Sigmoid colon (tissue), 6 donors: ENCODE measurements at regions not wholly inside any gene's neighbourhood (a gene's known extent, or its start where the extent isn't known, plus 50 kb on each side); places are given as distances from the start of the nearest gene placed in this dataset.

Experiments
- DNase-seq: peaks from one replicate; pipeline ENCODE4 v3.0.0-alpha.2; 2019
- H3K27ac ChIP-seq, 4 donors: fragments of 200-600 bp; sonication (generic); one replicate each; pipeline ENCODE4 v1.5.1; 2016 to 2019; ENCODE audit warnings: mild to moderate bottlenecking in 1 of 4
- H3K27me3 ChIP-seq, 3 donors: fragments of 200-600 bp; sonication (generic); one replicate each; pipeline ENCODE4 v1.5.1; 2019; ENCODE audit warnings: mild to moderate bottlenecking in 1 of 3
- H3K36me3 ChIP-seq, 4 donors: fragments of 200-600 bp; sonication (generic); one replicate each; pipeline ENCODE4 v1.5.1; 2016 to 2019
- H3K4me1 ChIP-seq, 4 donors: fragments of 200-600 bp; sonication (generic); one replicate each; pipeline ENCODE4 v1.5.1; 2017 to 2019
- H3K4me3 ChIP-seq, 4 donors: fragments of 200-600 bp; sonication (generic); one replicate each; pipeline ENCODE4 v1.5.1; 2017 to 2019; ENCODE audit warnings: mild to moderate bottlenecking in 2 of 4, moderate library complexity in 1 of 4
- H3K9me3 ChIP-seq, 4 donors: fragments of 200-600 bp in 3 of 4; sonication (generic) in 3 of 4; one replicate each; pipeline versions ENCODE4 v1.5.1 to v1.6.1; 2013 to 2019
- CTCF ChIP-seq, 4 experiments: fragments of 450-650 bp in 3 of 4; fragments of 200-600 bp in 1 of 4; IDR thresholded peaks; one replicate each; pipeline ENCODE4 v1.5.1; 2016 to 2019; ENCODE audit warnings: antibody characterized with exemption in 4 of 4, mild to moderate bottlenecking in 3 of 4, moderate library complexity in 2 of 4
- EP300 ChIP-seq, 4 donors: sonication (generic); formaldehyde crosslinking; IDR thresholded peaks; one replicate each; pipeline ENCODE4 v1.6.1; 2017; ENCODE audit warnings: antibody characterized with exemption in 4 of 4
- POLR2A ChIP-seq, 2 donors: fragments of 450-650 bp; IDR thresholded peaks; one replicate each; pipeline ENCODE4 v1.6.1; 2016; ENCODE audit warnings: antibody characterized with exemption in 2 of 2, mild to moderate bottlenecking in 2 of 2, moderate library complexity in 2 of 2
- POLR2AphosphoS5 ChIP-seq, 4 donors: sonication (generic); formaldehyde crosslinking; IDR thresholded peaks; one replicate each; pipeline ENCODE4 v1.6.1; 2017; ENCODE audit warnings: antibody characterized with exemption in 4 of 4
- WGBS, 2 donors: extraction: QIAGEN DNeasy Blood & Tissue Kit; methylation state at CpG; one replicate each; pipeline ENCODE4 v1.1.7; 2013; 5-methylcytosine and 5-hydroxymethylcytosine counted together
- intact Hi-C: fragments of 100-400 bp; cut with DNase I; formaldehyde crosslinking; loops from one replicate; pipeline ENCODE4 v1.15.1; 2023
- donor health status: healthy with polysubstance abuse.
- donor health status: healthy.

GRCh38 chr18:28984731-28985130 lies 807.8 kb upstream of the CDH2 start:
- 37 to 57% methylated on average over 1 of the region's 1 CpG for WGBS, 2 donors
- intact Hi-C loops = no loop called here
- no peaks in the 10 kb centered on the region for H3K36me3 ChIP-seq
- H3K9me3 ChIP-seq = no peaks in the 10 kb centered on the region
- no peak overlapping the region for H3K4me3 ChIP-seq
- no peaks in the 10 kb centered on the region for H3K27me3 ChIP-seq
- no peak overlapping the region for H3K27ac ChIP-seq
- DNase-seq = no peak
- no peaks in the 10 kb centered on the region for H3K4me1 ChIP-seq
- TF ChIP-seq POLR2AphosphoS5 (IDR thresholded peaks at IDR 0.05) = no peak

GRCh38 chr18:28974504-28974903 lies 797.6 kb upstream of the CDH2 start:
- peaks cover 0 to 3% (median 0%) of the 10 kb centered on the region in 4 donors for H3K4me1 ChIP-seq
- intact Hi-C loops = no loop called here
- H3K9me3 ChIP-seq = peaks cover 0 to 3% (median 0%) of the 10 kb centered on the region in 4 donors
- no peak overlapping the region for H3K4me3 ChIP-seq
- no peaks in the 10 kb centered on the region for H3K27me3 ChIP-seq
- TF ChIP-seq POLR2A (IDR thresholded peaks at IDR 0.05) = no peak
- TF ChIP-seq CTCF (IDR thresholded peaks at IDR 0.05) = no peak
- TF ChIP-seq POLR2AphosphoS5 (IDR thresholded peaks at IDR 0.05) = no peak
- TF ChIP-seq EP300 (IDR thresholded peaks at IDR 0.05) = no peak
- 83 to 96% methylated on average over 1 of the region's 1 CpG for WGBS, 2 donors
- H3K36me3 ChIP-seq = no peaks in the 10 kb centered on the region
- DNase-seq = no peak
- H3K27ac ChIP-seq = no peak overlapping the region

GRCh38 chr18:28973324-28973723 lies 796.4 kb upstream of the CDH2 start:
- H3K4me1 ChIP-seq = peaks cover 0 to 3% (median 0%) of the 10 kb centered on the region in 4 donors
- H3K36me3 ChIP-seq = no peaks in the 10 kb centered on the region
- H3K27ac ChIP-seq = no peak overlapping the region
- no peak for TF ChIP-seq CTCF (IDR thresholded peaks at IDR 0.05)
- TF ChIP-seq POLR2A (IDR thresholded peaks at IDR 0.05) = no peak
- no peak for TF ChIP-seq EP300 (IDR thresholded peaks at IDR 0.05)
- TF ChIP-seq POLR2AphosphoS5 (IDR thresholded peaks at IDR 0.05) = no peak
- 84 to 88% methylated on average over 1 of the region's 1 CpG for WGBS, 2 donors
- H3K27me3 ChIP-seq = no peaks in the 10 kb centered on the region
- H3K4me3 ChIP-seq = no peak overlapping the region
- intact Hi-C loops = no loop called here
- H3K9me3 ChIP-seq = peaks cover 0 to 3% (median 0%) of the 10 kb centered on the region in 4 donors
- no peak for DNase-seq

GRCh38 chr18:28972333-28972907 lies 795.5 kb upstream of the CDH2 start:
- TF ChIP-seq POLR2AphosphoS5 (IDR thresholded peaks at IDR 0.05) (no peak), POLR2A (IDR thresholded peaks at IDR 0.05) (no peak), EP300 (IDR thresholded peaks at IDR 0.05) (no peak), CTCF (IDR thresholded peaks at IDR 0.05) (no peak)
- WGBS, 2 donors = 85 to 90% methylated on average over 5 of the region's 5 CpGs
- no peaks in the 10 kb centered on the region for H3K27me3 ChIP-seq
- no peaks in the 10 kb centered on the region for H3K36me3 ChIP-seq
- intact Hi-C loops = no loop called here
- no peak overlapping the region for H3K27ac ChIP-seq
- H3K9me3 ChIP-seq = peaks cover 0 to 3% (median 0%) of the 10 kb centered on the region in 4 donors
- DNase-seq = no peak
- H3K4me3 ChIP-seq = no peak overlapping the region
- peaks cover 0 to 3% (median 0%) of the 10 kb centered on the region in 4 donors for H3K4me1 ChIP-seq

GRCh38 chr18:28963481-28963880 lies 786.6 kb upstream of the CDH2 start:
- H3K4me1 ChIP-seq = no peaks in the 10 kb centered on the region
- H3K27me3 ChIP-seq = no peaks in the 10 kb centered on the region
- H3K27ac ChIP-seq = no peak overlapping the region
- no peak overlapping the region for H3K4me3 ChIP-seq
- no peaks in the 10 kb centered on the region for H3K9me3 ChIP-seq
- no peak for DNase-seq
- no peak for TF ChIP-seq POLR2A (IDR thresholded peaks at IDR 0.05)
- TF ChIP-seq POLR2AphosphoS5 (IDR thresholded peaks at IDR 0.05) = no peak
- TF ChIP-seq EP300 (IDR thresholded peaks at IDR 0.05) = no peak
- TF ChIP-seq CTCF (IDR thresholded peaks at IDR 0.05) = no peak
- intact Hi-C loops = no loop called here
- H3K36me3 ChIP-seq = no peaks in the 10 kb centered on the region
